IMR-90 (cell line): ENCODE measurements at regions not wholly inside any gene's neighbourhood (a gene's known extent, or its start where the extent isn't known, plus 50 kb on each side); places are given as distances from the start of the nearest gene placed in this dataset.

Experiments
- ATAC-seq: fragments of 200-7000 bp; cut with Tn5 transposase; 2 replicates; pipeline ENCODE4 v1.9.1; 2020; ENCODE audit warnings: low read depth, mild to moderate bottlenecking, moderate library complexity
- BruUV-seq: library from RNA; stranded (reverse); fragments of 400-500 nt; replicated peaks from 2 replicates; lab custom pipeline; 2021; lab: Mats Ljungman, UMichigan
- CTCF ChIA-PET: fragments of 300-600 bp; formaldehyde crosslinking; extraction: SDS; loops from one replicate; lab custom pipeline; 2021; ENCODE audit warnings: antibody characterized with exemption; lab: Yijun Ruan, JAX
- POLR2A ChIA-PET: fragments of 300-600 bp; sonication (Branson Sonifier 250); formaldehyde crosslinking; loops from one replicate; lab custom pipeline; 2022; ENCODE audit warnings: antibody characterized with exemption; ENCODE audit not compliant: unreplicated experiment; lab: Charles Lee
- DNase-seq: peaks from one replicate; pipeline ENCODE4 v3.0.0; 2013
- H2AFZ ChIP-seq: replicated peaks from 2 replicates; pipeline ENCODE3; 2013; ENCODE audit warnings: low read length, mild to moderate bottlenecking; ENCODE audit not compliant: poor library complexity
- H2AK5ac ChIP-seq: 2 replicates; pipeline ENCODE4 v1.6.1; 2013; ENCODE audit warnings: low read depth, low read length, inconsistent platforms
- H2AK9ac ChIP-seq: replicated peaks from 2 replicates; pipeline ENCODE3; 2013; ENCODE audit warnings: mild to moderate bottlenecking, low read depth, low read length, moderate library complexity; ENCODE audit not compliant: poor library complexity
- H2BK120ac ChIP-seq: 2 replicates; pipeline ENCODE4 v1.6.1; 2013; ENCODE audit warnings: low read depth, low read length, inconsistent platforms
- H2BK15ac ChIP-seq: 3 replicates; pipeline ENCODE4 v1.6.1; 2013; ENCODE audit warnings: low read depth, low read length, inconsistent platforms
- H2BK20ac ChIP-seq: 2 replicates; pipeline ENCODE4 v1.6.1; 2013; ENCODE audit warnings: low read depth, mild to moderate bottlenecking, inconsistent platforms, low read length, moderate library complexity
- H2BK5ac ChIP-seq: 2 replicates; pipeline ENCODE4 v1.6.1; 2013; ENCODE audit warnings: mild to moderate bottlenecking, low read depth, low read length, inconsistent platforms; ENCODE audit not compliant: poor library complexity, severe bottlenecking
- H3K14ac ChIP-seq: replicated peaks from 2 replicates; pipeline ENCODE4 v1.6.1; 2013; ENCODE audit warnings: low read depth, low read length, inconsistent platforms
- H3K18ac ChIP-seq: 2 replicates; pipeline ENCODE4 v1.6.1; 2013; ENCODE audit warnings: low read depth, low read length, control low read depth
- H3K23ac ChIP-seq: 2 replicates; pipeline ENCODE4 v1.6.1; 2013; ENCODE audit warnings: low read depth, low read length, inconsistent platforms
- H3K27ac ChIP-seq: 2 replicates; pipeline ENCODE4 v1.5.1; 2013; ENCODE audit warnings: mild to moderate bottlenecking, control low read depth, low read length; ENCODE audit not compliant: insufficient read depth
- H3K27me3 ChIP-seq: 2 replicates; pipeline ENCODE4 v1.6.1; 2013; ENCODE audit warnings: low read length; ENCODE audit not compliant: control insufficient read depth, insufficient read depth
- H3K36me3 ChIP-seq: 2 replicates; pipeline ENCODE4 v1.6.1; 2013; ENCODE audit warnings: low read length, mixed read lengths; ENCODE audit not compliant: control insufficient read depth, insufficient read depth
- H3K4ac ChIP-seq: 2 replicates; pipeline ENCODE4 v1.6.1; 2013; ENCODE audit warnings: low read depth, low read length, inconsistent platforms
- H3K4me1 ChIP-seq: 2 replicates; pipeline ENCODE4 v1.6.1; 2013; ENCODE audit warnings: low read length, mixed read lengths; ENCODE audit not compliant: control insufficient read depth, insufficient read depth
- H3K4me2 ChIP-seq: 2 replicates; pipeline ENCODE4 v1.6.1; 2013; ENCODE audit warnings: low read depth, mild to moderate bottlenecking, control low read depth, low read length, moderate library complexity
- H3K4me3 ChIP-seq: 2 replicates; pipeline ENCODE4 v1.5.1; 2013; ENCODE audit warnings: low read depth, mild to moderate bottlenecking, control low read depth, low read length, moderate library complexity; ENCODE audit not compliant: insufficient read depth
- H3K56ac ChIP-seq: 2 replicates; pipeline ENCODE4 v1.6.1; 2013; ENCODE audit warnings: low read length, inconsistent platforms; ENCODE audit not compliant: insufficient read depth; ENCODE audit errors: extremely low read depth
- H3K79me1 ChIP-seq, 2 experiments: 2 replicates each; pipeline ENCODE4 v1.6.1; 2013; ENCODE audit warnings: low read length in 2 of 2, inconsistent platforms in 1 of 2, low read depth in 1 of 2
- H3K9ac ChIP-seq: 2 replicates; pipeline ENCODE4 v1.6.1; 2013; ENCODE audit warnings: low read depth, low read length, control low read depth
- H3K9me1 ChIP-seq: 2 replicates; pipeline ENCODE4 v1.6.1; 2013; ENCODE audit warnings: low read length, inconsistent platforms; ENCODE audit not compliant: insufficient read depth
- H3K9me3 ChIP-seq: 2 replicates; pipeline ENCODE4 v1.6.1; 2013; ENCODE audit warnings: low read length; ENCODE audit not compliant: control insufficient read depth, insufficient read depth
- H4K20me1 ChIP-seq: 2 replicates; pipeline ENCODE4 v1.6.1; 2013; ENCODE audit warnings: low read length, inconsistent platforms; ENCODE audit not compliant: insufficient read depth
- H4K5ac ChIP-seq: 2 replicates; pipeline ENCODE4 v1.6.1; 2013; ENCODE audit warnings: mild to moderate bottlenecking, low read depth, low read length, control low read depth
- H4K8ac ChIP-seq, 2 experiments: 2 replicates each; pipeline ENCODE4 v1.6.1; 2013; ENCODE audit warnings: low read depth in 2 of 2, low read length in 2 of 2, control low read depth in 1 of 2, inconsistent platforms in 1 of 2
- H4K91ac ChIP-seq: 2 replicates; pipeline ENCODE4 v1.6.1; 2013; ENCODE audit warnings: low read depth, low read length, inconsistent platforms; ENCODE audit not compliant: insufficient read depth
- BHLHE40 ChIP-seq: fragments of 150-350 bp; IDR thresholded peaks from 2 replicates; pipeline ENCODE4 v1.6.1; 2016; ENCODE audit warnings: mild to moderate bottlenecking, low read depth, low read length
- CEBPB ChIP-seq: IDR thresholded peaks from 2 replicates; pipeline ENCODE4 v1.6.1; 2012; ENCODE audit warnings: low read depth, low read length, improper control_type of control experiment
- ELK1 ChIP-seq: fragments of 150-350 bp; IDR thresholded peaks from 2 replicates; pipeline ENCODE4 v1.6.1; 2016; ENCODE audit warnings: low read depth, mild to moderate bottlenecking, low read length, moderate library complexity, borderline replicate concordance
- FOS ChIP-seq: fragments of 150-350 bp; IDR thresholded peaks from 2 replicates; pipeline ENCODE4 v1.6.1; 2016; ENCODE audit warnings: low read depth, low read length
- RAD21 ChIP-seq: IDR thresholded peaks from 2 replicates; pipeline ENCODE4 v1.6.1; 2012; ENCODE audit warnings: low read length, improper control_type of control experiment
- WGBS, 2 experiments: methylation state at CpG; one replicate each; pipeline versions ENCODE4 v1.1.5 to v1.1.7; 2013; ENCODE audit warnings: missing lambda C conversion rate in 2 of 2; ENCODE audit not compliant: insufficient read length in 1 of 2; ENCODE audit errors: extremely low coverage in 2 of 2; 5-methylcytosine and 5-hydroxymethylcytosine counted together
- dilution Hi-C: fragments of 300-500 bp; cut with HindIII; formaldehyde crosslinking; loops from one replicate; pipeline ENCODE4 v1.14.3; 2018; ENCODE audit warnings: low sequenced_read_pairs; ENCODE audit not compliant: unreplicated experiment
- in situ Hi-C: fragments of 300-500 bp; cut with MboI; formaldehyde crosslinking; loops from 3 replicates; pipeline ENCODE4 v1.14.3; 2019; ENCODE audit warnings: low sequenced_read_pairs, inconsistent platforms, mixed read lengths
- intact Hi-C: fragments of 100-400 bp; cut with micrococcal nuclease; formaldehyde crosslinking; loops from 2 replicates; pipeline ENCODE4 v1.10.0; 2022

- Histone ChIP-seq H2BK120ac (peak overlapping the region; percentile 71), H3K9me3 (no peaks in the 10 kb centered on the region), H4K20me1 (no peaks in the 10 kb centered on the region), H4K5ac (peak overlapping the region; percentile 73), H2AK5ac (no peak overlapping the region), H3K79me1 (no peaks in the 10 kb centered on the region), H3K9me1 (0 out of 2 replicates have a peak, but pooled peaks cover 3% of the 10 kb centered on the region), H3K36me3 (no peaks in the 10 kb centered on the region), H2BK20ac (peak overlapping the region; percentile 45), H3K27ac (peak overlapping the region; percentile 51), H3K27me3 (no peaks in the 10 kb centered on the region), H3K56ac (no peak overlapping the region), H3K4me2 (peak overlapping the region; percentile 56; the same call in 1 of the 2 replicates), H2BK5ac (peak overlapping the region; percentile 14), H2AFZ (no peak overlapping the region), H3K14ac (peak overlapping the region; percentile 54), H3K23ac (no peak overlapping the region), H3K9ac (no peak overlapping the region), H4K8ac (peak overlapping the region; percentile 20 to 80), H3K4ac (peak overlapping the region; percentile 75), H3K4me1 (peaks cover 3% of the 10 kb centered on the region), H2BK15ac (peak overlapping the region; percentile 52; the same call in 2 of the 3 replicates), H2AK9ac (no peak overlapping the region), H4K91ac (peak overlapping the region; percentile 87), H3K18ac (peak overlapping the region; percentile 81), H3K4me3 (no peak overlapping the region)
- TF ChIP-seq BHLHE40 (no peak), FOS (no peak; the same call in 1 of the 2 replicates), ELK1 (no peak), CEBPB (no peak), RAD21 (no peak)
- ChIA-PET POLR2A (no interaction called here), CTCF (interaction anchor here (1.3 kb wide), 1 partner anchor 19 kb away, joined by 3 read pairs; no protein-coding TSS in a partner anchor)
- WGBS, 2 experiments: no CpG with 5 or more reads among the region's 2 CpGs
- no TSS peak for BruUV-seq
- ATAC-seq (peak; percentile 80), DNase-seq (peak; percentile 37)
- dilution Hi-C loops (no loop called here), in situ Hi-C loops (no loop called here), intact Hi-C loops (loop anchor here (1.0 kb wide), 1 partner anchor 684 kb away; no protein-coding TSS in a partner anchor)
These were observed 286.5 kb downstream of the LPIN1 start for GRCh38 chr2:12032975-12033374.
